ENCODE measurements at regions not wholly inside any gene's neighbourhood (a gene's known extent, or its start where the extent isn't known, plus 50 kb on each side); places are given as distances from the start of the nearest gene placed in this dataset.
"Not testable (repeated sequence)": the region's sequence is repeated elsewhere in the genome, so short reads cannot be mapped to it uniquely, and the experiment has no call there.

- not testable (repeated sequence) for TF ChIP-seq CTCF (IDR thresholded peaks at IDR 0.05); JUND (IDR thresholded peaks at IDR 0.05); ELF1 (IDR thresholded peaks at IDR 0.05); CHD2 (IDR thresholded peaks at IDR 0.05; ENCODE audit: low read length, partially characterized antibody); MAX (IDR thresholded peaks at IDR 0.05; ENCODE audit: low read depth); TCF12 (IDR thresholded peaks at IDR 0.05); SMC3 (IDR thresholded peaks at IDR 0.05; ENCODE audit: low read depth, low read length); RAD21 (IDR thresholded peaks at IDR 0.05; ENCODE audit: low read length); USF2 (IDR thresholded peaks at IDR 0.05; ENCODE audit: borderline replicate concordance, low read depth, low read length)
These were observed 248.0 kb upstream of the SGCG start for GRCh38 chr13:22932632-22933412.

Measured in SK-N-SH (cell line).